ENCODE measurements at regions not wholly inside any gene's neighbourhood (a gene's known extent, or its start where the extent isn't known, plus 50 kb on each side); places are given as distances from the start of the nearest gene placed in this dataset.

- DNase-seq, result no peak
Measured at GRCh38 chr16:86751076-86752030, 173.0 kb downstream of the FOXL1 start.

- no peak for DNase-seq
Measured at GRCh38 chr16:86752582-86753175, 174.3 kb downstream of the FOXL1 start.

DNA sequence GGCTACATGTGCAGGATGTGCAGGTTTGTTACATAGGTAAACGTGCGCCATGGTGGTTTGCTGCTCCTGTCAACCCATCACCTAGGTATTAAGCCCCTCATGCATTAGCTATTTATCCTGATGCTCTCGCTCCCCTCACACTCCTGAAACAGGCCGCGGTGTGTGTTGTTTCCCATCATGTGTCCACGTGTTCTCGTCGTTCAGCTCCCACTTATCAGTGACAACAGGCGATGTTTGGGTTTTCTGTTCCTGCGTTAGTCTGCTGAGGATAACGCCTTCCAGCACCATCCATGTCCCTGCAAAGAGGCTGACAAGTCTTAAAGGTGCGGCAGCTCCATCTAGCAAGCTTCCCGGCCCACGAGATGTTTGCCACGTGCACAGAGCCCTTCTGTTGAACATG is 175.1 kb downstream of the FOXL1 start:
- no peak for DNase-seq

- no peak for DNase-seq
Measured at GRCh38 chr16:86755571-86756006, 177.2 kb downstream of the FOXL1 start.

DNA sequence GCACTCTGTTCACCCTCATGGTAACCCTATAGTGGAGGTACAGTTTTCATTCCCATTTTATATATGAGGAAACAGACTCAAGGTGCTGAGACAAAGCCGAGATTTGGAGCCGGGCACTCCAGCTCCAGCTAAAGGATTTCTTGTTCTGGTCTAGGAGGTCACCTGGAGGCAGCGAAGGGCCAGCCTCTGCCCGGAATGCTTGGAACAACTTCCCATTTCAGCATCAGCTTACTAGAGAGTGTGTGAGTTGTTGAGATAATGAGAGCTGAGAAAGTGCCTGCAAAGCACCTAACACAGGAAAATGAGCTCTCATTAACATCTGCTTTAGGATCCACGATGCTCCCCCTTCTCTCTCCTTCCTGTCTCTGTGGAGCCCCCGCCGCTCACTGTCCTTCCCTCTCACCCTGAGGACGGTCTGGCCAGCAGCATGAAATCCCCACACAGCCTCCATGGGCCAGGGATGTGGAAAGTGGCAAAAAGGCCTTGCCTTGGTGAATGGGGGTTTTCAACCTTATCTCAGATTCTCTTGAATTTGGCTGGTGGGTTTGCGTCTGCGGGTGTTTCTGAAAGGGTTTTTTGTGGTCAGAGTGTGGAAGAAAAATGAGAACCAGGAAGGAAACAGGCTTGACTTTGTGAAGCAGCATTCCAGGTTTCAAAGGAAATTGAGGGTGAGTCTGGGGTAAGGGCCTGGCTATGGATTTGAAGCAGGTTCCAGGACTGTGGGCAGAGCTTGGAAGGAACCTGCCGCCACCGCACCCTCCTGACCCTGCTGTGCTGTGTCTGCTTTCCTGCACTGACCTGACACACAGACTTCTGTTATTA is 178.7 kb downstream of the FOXL1 start:
- DNase-seq, result no peak

DNA sequence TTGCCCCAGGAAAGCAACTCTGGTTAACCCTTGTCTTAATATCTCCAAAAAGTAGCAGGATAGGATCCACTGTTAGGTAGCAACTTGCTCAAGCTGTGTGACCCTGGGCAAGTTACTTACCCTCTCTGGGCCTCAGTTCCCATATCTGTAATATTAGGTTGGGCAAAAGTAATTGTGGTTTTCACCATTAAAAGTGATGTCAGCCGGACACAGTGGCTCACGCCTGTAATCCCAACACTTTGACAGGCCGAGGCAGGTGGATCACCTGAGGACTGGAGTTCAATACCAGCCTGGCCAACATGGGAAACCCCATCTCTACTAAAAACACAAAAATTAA is 179.3 kb downstream of the FOXL1 start:
- DNase-seq, result no peak

- no peak for DNase-seq
Measured at GRCh38 chr16:86758932-86759331, 180.6 kb downstream of the FOXL1 start.

GRCh38 chr16:86761111-86762031 is 183.0 kb downstream of the FOXL1 start:
- peak; percentile 57 for DNase-seq

DNA sequence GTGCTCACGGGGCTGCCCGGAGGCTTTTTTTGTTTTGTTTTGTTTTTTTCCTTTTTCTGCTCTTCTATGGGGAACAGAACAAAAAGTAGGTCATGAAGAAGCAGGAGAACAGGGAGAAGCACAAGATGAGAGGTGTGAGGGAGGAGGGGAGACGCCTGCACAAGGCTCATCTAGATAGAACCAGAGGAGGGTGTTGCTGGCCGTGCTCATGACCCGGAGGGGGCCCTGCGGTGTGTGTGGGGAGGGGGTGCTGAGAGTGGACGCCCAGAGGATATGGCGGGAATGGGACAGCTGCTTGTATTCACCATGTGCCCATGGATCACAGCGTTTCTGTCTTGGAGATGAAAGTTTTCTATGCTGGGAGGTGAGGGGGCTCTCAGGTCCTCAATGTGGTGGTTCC is 183.7 kb downstream of the FOXL1 start:
- no peak for DNase-seq

DNA sequence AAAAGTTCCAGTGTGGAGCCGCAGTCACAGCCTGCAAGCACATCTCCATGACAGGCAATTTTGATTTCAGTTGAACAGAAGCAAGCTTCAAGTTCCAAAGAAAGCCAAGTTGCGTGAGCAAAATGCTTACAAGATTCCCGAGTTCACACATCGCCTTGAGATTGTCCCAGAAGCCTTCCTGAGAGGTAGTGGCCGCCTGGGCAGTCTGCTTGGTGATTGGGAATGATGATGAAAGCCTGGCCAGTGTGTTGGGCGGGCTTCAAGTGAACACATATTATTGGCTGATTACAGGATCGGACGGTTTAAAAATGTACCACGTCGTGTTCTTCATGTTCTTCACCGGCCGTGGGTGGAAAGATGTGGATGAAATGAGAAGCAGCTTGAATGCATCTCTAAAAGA is 185.5 kb downstream of the FOXL1 start:
- DNase-seq, result no peak

- DNase-seq, result no peak
Measured at GRCh38 chr16:86764551-86764950, 186.2 kb downstream of the FOXL1 start.

GRCh38 chr16:86765389-86766026 is 187.2 kb downstream of the FOXL1 start:
- DNase-seq, result no peak

- DNase-seq, result no peak
Measured at GRCh38 chr16:86766700-86767099, 188.4 kb downstream of the FOXL1 start.

GRCh38 chr16:86768228-86768791 is 190.0 kb downstream of the FOXL1 start:
- DNase-seq, result no peak

DNA sequence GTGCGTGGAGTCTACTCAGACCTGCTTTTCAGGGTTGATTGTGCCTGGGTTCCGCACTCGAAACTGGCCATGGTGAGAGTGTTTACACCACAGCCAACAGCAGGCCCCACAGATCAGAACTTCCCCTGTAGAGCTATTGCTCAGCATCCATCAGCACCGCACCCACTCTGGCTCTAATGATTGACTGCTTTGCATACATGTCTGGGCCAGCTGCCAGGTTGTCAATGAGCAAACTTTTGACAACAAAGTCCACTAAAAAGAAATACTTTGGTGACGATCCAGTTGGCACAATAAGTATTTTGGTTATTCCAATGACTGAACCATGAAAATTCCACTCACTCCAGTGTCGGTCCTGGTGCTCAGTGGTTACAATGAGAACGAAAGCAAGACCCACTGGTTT is 190.7 kb downstream of the FOXL1 start:
- DNase-seq, result no peak

- no peak for DNase-seq
Measured at GRCh38 chr16:86771506-86772460, 193.4 kb downstream of the FOXL1 start.

DNA sequence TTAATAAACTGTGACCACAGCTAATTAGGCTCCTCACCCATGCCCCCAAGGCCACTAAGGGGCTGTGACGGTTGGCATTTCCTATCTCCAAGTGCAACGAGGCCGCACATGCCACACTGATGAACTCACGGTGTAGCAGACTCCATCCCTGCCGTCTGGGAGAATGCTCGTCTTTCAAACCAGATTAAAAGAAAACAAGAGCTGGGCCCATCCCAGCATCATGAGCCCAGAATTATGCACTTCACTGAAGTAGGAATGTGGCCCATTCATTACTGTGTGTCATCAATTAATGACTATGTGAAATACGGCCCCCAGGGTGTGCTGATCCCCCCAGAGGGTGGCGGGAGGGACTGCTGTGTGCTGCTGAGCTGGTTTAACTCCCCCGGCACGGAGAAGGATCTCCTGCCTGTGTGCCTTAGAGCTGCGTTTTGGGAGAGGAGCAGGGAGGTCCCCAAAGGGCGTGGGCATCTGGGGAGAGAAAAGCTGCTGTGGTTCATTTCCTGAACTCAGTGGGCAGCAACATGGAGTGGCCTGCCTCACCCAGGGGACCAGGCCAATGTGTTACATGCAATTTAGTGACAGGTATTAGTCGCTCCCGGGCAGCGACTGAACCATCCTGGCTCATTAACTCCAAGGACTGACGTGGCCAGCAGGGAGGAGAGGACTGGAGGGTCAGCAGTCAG is 194.5 kb downstream of the FOXL1 start:
- no peak for DNase-seq

DNA sequence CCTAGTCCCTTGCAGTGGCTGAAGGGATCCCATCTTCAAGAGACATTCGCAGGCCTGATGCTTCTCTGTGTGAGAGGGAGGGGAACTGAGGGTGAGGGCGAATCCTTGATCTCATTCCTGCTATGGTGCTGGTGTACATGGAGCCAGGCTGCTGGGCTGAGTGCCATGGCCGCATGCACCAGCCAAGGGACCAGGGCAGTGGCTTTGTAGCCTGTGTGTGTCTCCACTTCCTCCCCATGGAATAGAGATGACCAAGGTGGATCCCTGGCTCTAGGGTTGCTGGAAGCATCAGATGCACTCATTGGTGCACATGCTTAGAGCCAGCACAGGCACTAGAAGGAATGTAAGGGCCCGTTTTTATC is 195.0 kb downstream of the FOXL1 start:
- DNase-seq, result no peak

- DNase-seq, result no peak
Measured at GRCh38 chr16:86774931-86775330, 196.6 kb downstream of the FOXL1 start.

DNA sequence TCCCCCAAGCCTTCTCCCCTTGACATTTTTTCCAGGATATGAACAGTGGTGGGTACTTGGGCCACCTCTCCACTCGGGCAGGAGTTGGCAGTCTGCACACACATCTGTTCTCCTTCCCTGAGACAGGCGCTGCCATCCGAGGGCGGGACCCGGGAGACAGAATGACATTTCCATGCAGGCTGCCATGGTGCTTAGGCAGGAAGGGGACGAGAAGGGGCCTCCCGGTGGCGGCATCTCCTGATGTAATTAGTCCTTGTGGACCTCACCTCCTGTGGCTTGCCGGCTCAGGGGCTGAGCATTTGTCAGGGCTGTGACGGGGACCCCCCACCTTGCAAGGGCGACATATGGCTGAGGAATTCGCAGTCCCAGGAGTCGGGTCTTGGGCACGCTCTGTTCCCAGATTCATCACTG is 197.2 kb downstream of the FOXL1 start:
- no peak for DNase-seq
